Activated CD8-positive, alpha-beta T cell treated with anti-CD3 and anti-CD28 coated beads for 36 hours (primary cell): ENCODE measurements at regions not wholly inside any gene's neighbourhood (a gene's known extent, or its start where the extent isn't known, plus 50 kb on each side); places are given as distances from the start of the nearest gene placed in this dataset.

Experiments used
- ATAC-seq: fragments of 200-7000 bp; cut with Tn5 transposase; one replicate; pipeline ENCODE4 v1.10.0; 2021; ENCODE audit warnings: mild to moderate bottlenecking, moderate library complexity
- CTCF ChIA-PET: fragments of 350-600 bp; sonication (Branson Sonifier 250); formaldehyde crosslinking; loops from one replicate; lab custom pipeline; 2021; ENCODE audit warnings: antibody characterized with exemption; lab: Charles Lee
- POLR2A ChIA-PET: fragments of 350-600 bp; sonication (Branson Sonifier 250); formaldehyde crosslinking; loops from one replicate; lab custom pipeline; 2021; ENCODE audit warnings: antibody characterized with exemption; lab: Charles Lee
- DNase-seq: peaks from one replicate; pipeline ENCODE4 v3.0.0-alpha.2; 2020
- H3K27ac Mint-ChIP-seq: one replicate; pipeline ENCODE4 v1.8.0; 2021; ENCODE audit warnings: mild to moderate bottlenecking, mixed read lengths
- H3K27me3 Mint-ChIP-seq: one replicate; pipeline ENCODE4 v1.8.0; 2021; ENCODE audit warnings: mixed read lengths
- H3K36me3 Mint-ChIP-seq: one replicate; pipeline ENCODE4 v1.8.0; 2021; ENCODE audit warnings: low read depth, mixed read lengths
- H3K4me1 Mint-ChIP-seq: one replicate; pipeline ENCODE4 v1.8.0; 2021; ENCODE audit warnings: low read depth, mixed read lengths
- H3K4me3 Mint-ChIP-seq: one replicate; pipeline ENCODE4 v1.8.0; 2021; ENCODE audit warnings: mild to moderate bottlenecking, moderate library complexity, mixed read lengths
- H3K9me3 Mint-ChIP-seq: one replicate; pipeline ENCODE4 v1.8.0; 2021; ENCODE audit warnings: mixed read lengths
- CTCF ChIP-seq: fragments of 200-600 bp; IDR thresholded peaks from one replicate; pipeline ENCODE4 v1.8.0; 2022; ENCODE audit warnings: antibody characterized with exemption, mild to moderate bottlenecking
- intact Hi-C: fragments of 100-400 bp; cut with micrococcal nuclease; formaldehyde crosslinking; loops from one replicate; pipeline ENCODE4 v1.10.0; 2022

DNA sequence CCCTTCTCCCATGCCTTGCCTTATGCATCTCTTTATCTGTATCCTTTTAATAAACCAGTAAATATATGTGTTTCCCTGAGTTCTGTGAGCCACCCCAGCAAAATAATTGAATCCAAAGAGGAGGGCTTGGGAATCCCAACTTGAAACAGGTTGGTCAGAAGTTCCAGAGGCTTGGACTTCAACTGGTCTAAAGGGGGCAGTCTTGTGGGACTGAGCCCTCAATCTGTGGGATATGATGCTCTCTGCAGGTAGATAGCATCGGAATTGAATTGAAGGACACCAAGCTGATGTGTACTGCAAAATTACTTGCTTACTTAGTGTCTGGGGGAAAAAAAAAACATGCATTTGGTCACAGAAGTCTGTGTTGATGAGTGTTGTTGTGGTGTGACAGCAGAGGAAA is 1033.5 kb upstream of the TMEFF2 start:
- H3K4me3 Mint-ChIP-seq = no peak overlapping the region
- no peak for TF ChIP-seq CTCF
- ATAC-seq = no peak
- H3K36me3 Mint-ChIP-seq = no peaks in the 10 kb centered on the region
- ChIA-PET POLR2A (interaction anchor here (0.6 kb wide), 1 partner anchor 1888 kb away, joined by 3 read pairs; no protein-coding TSS in a partner anchor), CTCF (no interaction called here)
- intact Hi-C loops = no loop called here
- no peak for DNase-seq
- no peaks in the 10 kb centered on the region for H3K9me3 Mint-ChIP-seq
- no peaks in the 10 kb centered on the region for H3K27me3 Mint-ChIP-seq
- no peak overlapping the region for H3K27ac Mint-ChIP-seq
- no peaks in the 10 kb centered on the region for H3K4me1 Mint-ChIP-seq

DNA sequence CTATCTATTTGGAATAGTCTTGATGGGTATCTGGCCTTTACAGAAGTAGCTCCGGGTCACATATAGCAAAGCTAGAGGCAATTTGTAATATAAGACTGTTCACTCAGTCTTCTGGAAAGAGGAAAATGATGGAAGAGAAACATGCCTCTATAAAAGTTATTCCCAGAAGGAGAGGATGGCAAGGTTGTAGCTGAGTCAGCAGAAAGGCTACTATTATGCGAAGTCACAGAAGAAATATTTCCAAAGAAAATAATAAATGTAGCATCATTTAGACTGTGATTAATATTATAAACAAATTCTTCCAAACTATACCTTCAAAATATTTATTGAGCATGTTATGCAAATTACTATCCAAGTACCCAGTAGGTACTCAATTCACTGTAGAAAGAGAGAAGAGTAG is 1027.7 kb upstream of the TMEFF2 start:
- intact Hi-C loops = no loop called here
- DNase-seq (no peak), ATAC-seq (no peak)
- no peak overlapping the region for H3K27ac Mint-ChIP-seq
- TF ChIP-seq CTCF = no peak
- ChIA-PET CTCF (no interaction called here), POLR2A (no interaction called here)
- no peaks in the 10 kb centered on the region for H3K36me3 Mint-ChIP-seq
- no peak overlapping the region for H3K4me3 Mint-ChIP-seq
- H3K4me1 Mint-ChIP-seq = no peaks in the 10 kb centered on the region
- H3K27me3 Mint-ChIP-seq = no peaks in the 10 kb centered on the region
- no peaks in the 10 kb centered on the region for H3K9me3 Mint-ChIP-seq

GRCh38 chr2:193219413-193219812 is 1024.7 kb upstream of the TMEFF2 start:
- no peaks in the 10 kb centered on the region for H3K36me3 Mint-ChIP-seq
- DNase-seq = no peak
- TF ChIP-seq CTCF = no peak
- H3K27me3 Mint-ChIP-seq = no peaks in the 10 kb centered on the region
- no peaks in the 10 kb centered on the region for H3K9me3 Mint-ChIP-seq
- H3K27ac Mint-ChIP-seq = no peak overlapping the region
- intact Hi-C loops = no loop called here
- no peaks in the 10 kb centered on the region for H3K4me1 Mint-ChIP-seq
- H3K4me3 Mint-ChIP-seq = no peak overlapping the region
- CTCF ChIA-PET = no interaction called here
- POLR2A ChIA-PET = no interaction called here
- ATAC-seq = no peak

- intact Hi-C loops = no loop called here
- POLR2A ChIA-PET = no interaction called here
- no peak overlapping the region for H3K4me3 Mint-ChIP-seq
These were observed 1006.9 kb upstream of the TMEFF2 start for GRCh38 chr2:193201583-193201982.

GRCh38 chr2:193199322-193199721 is 1004.6 kb upstream of the TMEFF2 start:
- ChIA-PET POLR2A (no interaction called here), CTCF (no interaction called here)
- Mint-ChIP-seq H3K27ac (no peak overlapping the region), H3K4me1 (no peaks in the 10 kb centered on the region), H3K36me3 (no peaks in the 10 kb centered on the region), H3K4me3 (no peak overlapping the region), H3K9me3 (no peaks in the 10 kb centered on the region), H3K27me3 (no peaks in the 10 kb centered on the region)
- no peak for DNase-seq
- no peak for ATAC-seq
- intact Hi-C loops = no loop called here
- no peak for TF ChIP-seq CTCF

More at GRCh38 chr2:193201583-193201982, 1006.9 kb upstream of the TMEFF2 start:
- no peaks in the 10 kb centered on the region for H3K4me1 Mint-ChIP-seq
- ATAC-seq = no peak
- H3K27me3 Mint-ChIP-seq = no peaks in the 10 kb centered on the region
- CTCF ChIA-PET = no interaction called here
- H3K9me3 Mint-ChIP-seq = no peaks in the 10 kb centered on the region
- no peak for DNase-seq
- H3K27ac Mint-ChIP-seq = no peak overlapping the region
- no peak for TF ChIP-seq CTCF
- no peaks in the 10 kb centered on the region for H3K36me3 Mint-ChIP-seq
